Kasumi-1 (cell line): ENCODE measurements at regions not wholly inside any gene's neighbourhood (a gene's known extent, or its start where the extent isn't known, plus 50 kb on each side); places are given as distances from the start of the nearest gene placed in this dataset.

Source experiments
- DNase-seq, 2 experiments: peaks; one replicate each; lab custom pipeline; 2025; lab: John Stamatoyannopoulos, UW

DNA sequence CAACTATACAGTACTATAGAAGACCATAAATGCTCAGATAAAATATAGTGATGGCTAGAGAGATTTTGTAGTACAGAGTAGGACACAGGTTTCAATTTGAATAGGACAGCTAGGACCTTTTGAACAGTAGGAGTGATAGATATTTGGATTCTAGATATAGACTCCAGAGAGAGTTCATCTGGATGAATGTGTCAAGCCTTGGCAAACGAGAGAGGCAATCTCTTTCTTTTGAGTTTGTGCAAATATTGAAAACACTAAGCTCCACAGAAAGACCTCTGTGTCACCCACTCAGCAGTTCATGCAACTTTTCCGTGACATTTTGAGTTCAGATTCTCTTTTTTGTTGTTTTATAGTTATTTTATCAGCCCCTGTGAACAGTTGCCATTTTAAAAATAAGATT is 834.3 kb upstream of the COBL start:
- DNase-seq: no peak

DNA sequence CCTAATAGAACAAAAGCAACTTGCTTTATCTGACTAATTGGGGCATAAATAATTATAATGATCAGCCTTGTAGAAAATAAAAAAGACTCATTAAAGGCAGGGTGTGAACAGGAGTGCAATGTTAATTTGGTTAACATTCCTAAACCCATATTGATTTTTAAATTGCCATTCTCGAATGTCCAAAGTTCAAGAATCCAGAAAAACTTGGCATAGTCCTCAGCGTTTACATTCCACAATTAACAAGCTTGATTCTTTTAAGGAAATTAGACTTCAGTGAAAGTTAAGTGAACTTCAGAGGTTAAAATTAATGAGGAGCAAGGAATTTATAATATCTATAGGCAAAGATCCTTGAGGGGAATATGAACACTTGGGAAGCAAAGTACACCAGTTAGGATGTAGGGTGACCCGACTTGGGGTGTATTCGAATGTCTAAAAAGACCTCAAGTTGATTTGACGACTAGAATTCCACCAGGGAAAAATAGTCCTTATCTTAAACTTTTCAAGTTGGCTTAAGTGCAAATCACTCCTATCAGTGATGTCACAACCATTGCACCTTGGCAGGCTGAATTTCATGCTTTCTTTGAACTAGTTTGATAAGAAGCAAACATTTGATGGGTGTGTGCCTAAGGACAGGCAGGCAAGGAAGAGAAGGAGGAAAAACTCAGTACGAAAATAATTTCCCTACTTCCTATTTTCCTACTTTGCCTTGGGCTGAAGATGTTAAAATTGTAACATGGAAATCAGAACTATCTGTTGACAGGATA is 830.4 kb upstream of the COBL start:
- no peak for DNase-seq

DNA sequence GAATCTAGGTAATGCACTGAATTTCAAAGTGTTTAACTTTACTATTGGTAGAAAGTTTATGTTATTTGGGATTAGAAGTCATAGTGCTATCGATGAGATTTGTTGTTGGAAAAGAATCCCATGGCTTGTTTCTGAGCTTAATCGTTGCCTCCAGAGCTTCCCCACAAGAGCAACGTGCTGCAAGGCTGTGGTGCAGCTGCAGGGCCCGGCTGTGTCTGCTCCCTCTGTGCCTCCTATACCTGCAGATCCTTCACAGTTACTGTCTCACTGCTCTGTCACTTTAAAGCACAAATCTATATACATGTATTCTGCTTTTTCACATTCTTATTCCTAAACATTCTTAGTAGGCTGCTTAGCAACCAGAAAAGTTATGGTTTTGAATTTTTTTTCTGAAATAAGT is 826.6 kb upstream of the COBL start:
- no peak for DNase-seq

DNA sequence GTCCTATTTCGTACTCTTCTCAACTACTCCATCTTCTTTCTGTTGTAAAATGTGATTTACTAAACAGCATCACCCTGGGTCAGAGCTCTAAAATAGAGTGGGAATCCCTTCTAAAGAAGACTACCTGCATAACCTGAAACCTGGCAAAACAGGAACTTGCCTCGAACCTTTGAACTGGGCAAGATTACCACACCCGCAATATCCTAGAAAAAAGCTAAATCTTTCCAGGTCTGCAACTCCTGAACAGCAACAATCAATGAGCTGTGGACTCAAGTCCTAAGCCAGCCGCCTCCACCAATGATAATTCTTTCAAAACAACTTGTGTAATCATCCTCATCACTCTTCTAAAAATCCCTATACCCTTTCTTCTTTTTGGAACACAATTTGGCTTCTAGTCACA is 824.2 kb upstream of the COBL start:
- DNase-seq: no peak

DNA sequence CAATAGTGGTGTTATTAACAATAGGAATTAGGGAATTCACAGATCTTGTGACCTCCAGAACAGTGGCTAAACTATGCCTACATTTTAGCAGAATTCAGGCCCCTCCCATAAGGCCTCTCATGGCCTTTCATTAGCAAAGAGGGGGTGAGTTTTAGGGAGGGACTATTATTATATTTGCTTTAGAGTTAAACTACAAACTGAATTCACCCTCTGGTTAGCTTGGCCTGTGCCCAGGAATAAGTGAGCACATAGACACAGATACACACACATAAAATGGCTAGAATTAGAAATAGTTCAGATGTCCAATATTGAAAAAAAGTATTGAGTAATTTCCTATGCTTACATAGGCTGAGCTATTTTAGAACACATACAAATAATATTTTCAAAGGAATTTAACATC is 818.8 kb upstream of the COBL start:
- DNase-seq: no peak

DNA sequence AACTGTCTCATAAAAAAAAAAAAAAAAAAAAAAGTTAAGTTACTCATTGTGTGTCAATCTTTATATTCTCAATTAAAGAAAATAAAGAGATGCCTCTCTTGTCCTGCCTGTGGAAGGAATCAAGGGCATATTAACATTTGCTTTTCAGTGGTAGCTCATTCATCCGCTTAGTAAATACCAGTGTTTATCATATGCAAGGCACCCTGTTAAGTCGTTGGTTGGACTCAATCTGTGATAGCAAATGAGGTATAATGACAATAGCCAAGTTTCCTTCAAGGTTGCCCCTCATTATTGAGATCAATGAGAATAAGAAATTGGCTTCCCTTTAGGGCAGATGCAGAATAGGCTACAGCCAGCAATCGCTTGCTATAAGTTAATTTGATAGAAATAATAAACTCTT is 812.7 kb upstream of the COBL start:
- no peak for DNase-seq

DNA sequence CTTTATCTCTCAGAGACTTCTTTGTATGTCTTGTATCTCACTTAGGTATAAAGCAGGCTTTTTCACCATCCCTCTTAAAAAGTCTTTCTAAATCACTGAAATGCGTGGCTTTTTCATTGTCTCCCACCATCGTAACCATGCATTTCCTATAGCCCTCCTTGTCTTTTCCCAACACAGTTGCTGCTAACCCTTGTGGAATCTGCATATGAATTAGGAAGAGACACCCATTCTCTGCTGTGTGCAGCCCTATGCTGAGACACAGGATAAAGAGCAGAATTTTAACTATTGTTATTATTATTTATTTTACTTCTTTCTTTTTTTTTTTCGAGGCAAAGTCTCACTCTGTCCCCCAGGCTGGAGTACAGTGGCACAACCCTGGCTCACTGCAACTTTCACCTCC is 804.3 kb upstream of the COBL start:
- DNase-seq: no peak

DNA sequence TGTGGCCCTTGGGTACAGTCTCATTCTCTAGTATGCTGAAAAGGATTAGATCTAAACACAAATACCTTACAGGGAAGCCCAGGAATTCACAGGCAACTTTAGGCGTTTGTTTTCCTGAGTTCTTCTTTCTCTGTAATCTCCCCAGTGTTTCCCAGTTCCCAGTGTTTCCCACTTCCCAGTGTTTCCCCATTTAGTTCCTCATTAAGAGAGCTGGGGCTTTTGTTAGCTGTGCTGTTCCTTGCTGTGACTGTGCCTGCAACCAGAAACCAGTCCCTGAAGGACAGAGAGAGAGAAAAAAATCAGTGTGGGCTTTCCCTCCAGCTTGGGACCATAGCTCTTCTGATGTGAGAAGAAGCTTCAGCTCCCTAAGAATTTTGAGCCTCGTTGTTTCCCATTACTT is 802.9 kb upstream of the COBL start:
- no peak for DNase-seq

DNA sequence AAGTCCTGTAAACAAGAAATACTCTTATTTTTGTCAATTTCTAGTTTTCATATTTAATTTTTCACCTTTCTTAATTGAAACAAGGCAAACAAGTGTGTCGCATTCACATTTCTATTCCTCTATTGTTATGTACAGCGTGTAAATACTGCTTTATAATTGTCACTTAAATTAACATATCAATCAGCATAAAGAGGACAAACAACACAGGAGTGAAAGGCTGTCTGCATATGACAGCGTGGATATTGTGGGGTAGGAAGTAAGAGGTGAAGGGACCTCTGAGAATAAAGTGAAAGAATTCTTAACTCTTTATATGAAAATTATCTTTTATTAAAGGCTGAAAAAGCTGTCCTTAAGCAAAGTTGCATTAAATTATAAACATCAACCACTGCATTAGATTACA is 797.9 kb upstream of the COBL start:
- no peak for DNase-seq

DNA sequence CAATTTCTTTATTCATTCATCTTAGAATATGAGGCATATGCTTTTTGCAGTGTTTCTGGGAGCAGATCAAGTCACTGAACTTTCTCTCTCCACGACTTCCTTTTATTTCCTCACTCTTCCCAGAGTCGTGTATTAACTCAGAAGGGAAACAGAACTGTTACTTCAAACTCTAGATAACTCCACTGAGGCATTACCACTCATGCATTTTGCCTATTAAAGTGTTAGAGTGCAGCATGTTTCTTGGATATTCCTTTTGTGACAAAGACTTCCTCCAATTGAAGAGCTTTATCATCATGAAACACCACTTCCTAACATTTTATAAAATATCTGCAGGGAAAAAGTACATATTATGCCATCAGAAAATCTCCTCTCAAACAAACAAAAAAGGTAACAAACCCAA is 797.4 kb upstream of the COBL start:
- no peak for DNase-seq

DNA sequence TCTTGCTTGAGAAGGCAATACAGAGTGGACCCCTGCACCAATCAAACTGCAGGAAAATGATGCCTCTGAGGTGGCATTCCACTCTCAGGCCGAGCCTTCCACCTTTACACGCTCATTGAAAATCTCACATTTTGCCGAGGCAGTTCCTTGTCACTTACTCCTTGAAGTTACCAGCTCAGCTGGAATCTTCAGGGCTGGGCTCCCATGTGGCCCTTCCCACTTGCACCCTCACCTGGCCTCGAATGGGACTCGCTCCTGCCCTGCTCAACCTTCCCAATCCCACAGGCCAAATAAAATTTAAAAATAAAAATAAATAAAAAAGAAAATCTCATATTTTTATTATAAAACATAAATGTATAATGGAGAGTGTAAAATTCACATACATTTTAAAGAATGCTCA is 790.7 kb upstream of the COBL start:
- DNase-seq: no peak

DNA sequence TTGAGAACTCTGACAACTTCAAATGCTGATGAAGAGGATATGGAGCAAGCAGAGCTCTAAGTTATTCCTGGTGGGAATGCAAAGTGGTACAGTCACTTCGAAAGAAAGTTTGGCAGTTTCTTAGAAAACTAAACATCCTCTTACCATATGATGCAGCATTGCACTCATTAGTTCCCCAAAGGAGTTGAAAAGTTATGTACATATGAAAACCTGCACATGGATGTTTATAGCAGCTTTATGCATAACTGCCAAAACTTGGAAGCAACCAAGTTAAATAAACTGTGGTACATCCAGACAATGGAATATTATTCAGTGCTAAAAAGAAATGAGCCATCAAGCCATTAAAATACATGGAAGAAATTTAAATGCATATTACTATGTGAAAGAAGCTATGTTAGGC is 779.3 kb upstream of the COBL start:
- DNase-seq: no peak

DNA sequence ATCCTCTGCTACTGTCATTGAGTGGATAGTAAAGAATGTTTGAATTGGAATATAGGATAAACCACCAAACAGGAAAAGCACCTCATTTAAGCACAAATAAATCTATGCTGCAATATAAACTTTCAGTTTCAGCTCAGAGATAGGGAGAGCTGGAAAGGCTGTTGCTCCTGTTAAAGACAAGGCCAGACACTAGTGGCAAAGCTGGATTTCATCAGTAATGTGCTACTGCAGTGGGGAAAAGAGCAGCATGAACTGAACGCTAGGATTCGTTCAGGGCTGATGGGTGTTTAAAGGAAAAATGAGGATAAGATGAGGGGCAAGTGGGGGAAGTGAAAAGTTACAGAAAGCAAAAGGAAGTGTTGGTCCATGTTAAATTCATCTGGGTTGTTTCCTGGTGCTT is 775.4 kb upstream of the COBL start:
- no peak for DNase-seq

DNA sequence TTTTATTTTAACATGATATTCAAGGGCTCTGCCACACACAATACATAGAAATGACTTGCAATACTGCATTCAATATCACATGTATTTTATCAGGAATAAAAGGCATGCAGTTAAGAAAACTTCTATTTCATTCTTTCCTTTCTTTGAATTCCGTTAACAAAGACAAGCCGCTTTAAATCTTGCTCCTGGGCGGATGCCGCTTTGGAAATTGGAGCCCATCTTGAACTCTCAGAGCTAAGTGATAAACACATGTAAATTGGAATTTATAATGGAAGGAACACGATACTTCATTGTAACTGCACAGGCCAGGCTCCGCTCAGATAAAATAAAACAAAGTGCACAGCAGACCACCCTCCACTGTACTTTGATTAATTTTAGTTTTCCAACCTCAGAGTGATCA is 774.5 kb upstream of the COBL start:
- DNase-seq: no peak

DNA sequence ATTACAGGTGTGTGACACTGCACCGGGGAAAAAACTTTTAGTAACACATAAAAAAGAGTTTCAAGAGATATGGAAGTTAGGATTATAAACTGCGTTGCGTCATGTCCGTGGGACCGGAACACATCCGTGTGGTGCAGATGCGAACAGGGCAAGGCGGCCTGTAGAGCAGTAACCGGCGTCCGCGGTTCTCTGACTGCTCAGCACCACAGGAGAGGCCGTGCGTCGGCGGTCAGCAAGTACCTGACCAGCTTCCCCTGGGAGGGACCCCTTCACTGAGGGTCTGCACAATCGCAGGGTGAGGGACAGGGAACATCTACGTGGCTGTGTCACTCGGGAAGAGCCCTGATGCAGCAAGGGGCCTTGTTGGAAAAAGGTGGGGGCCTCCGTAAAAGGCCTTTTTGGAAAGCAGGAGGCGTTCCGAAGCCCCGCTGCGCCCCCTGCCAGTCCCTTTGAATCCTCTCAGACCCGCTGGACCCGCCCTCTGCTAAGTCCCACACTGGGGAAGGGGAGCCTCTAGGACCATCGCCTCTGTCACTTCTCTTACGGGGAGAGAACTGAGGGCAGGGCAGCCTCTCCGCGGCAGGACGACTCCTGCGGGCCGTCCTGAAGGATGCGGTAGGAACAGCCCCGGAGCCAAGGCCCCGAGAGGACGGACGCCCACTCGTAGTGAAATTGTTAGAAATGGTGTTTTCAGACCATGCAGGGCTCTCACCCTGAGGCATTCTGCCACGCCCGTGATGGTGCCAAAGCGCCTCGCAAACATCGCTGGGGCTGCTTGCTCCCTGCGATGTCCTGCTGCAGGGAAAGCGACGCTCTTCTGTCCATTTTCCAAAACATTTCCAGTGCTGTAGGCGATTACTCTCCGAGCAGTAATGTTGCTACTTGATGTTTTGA is 771.6 kb upstream of the COBL start:
- no peak for DNase-seq

DNA sequence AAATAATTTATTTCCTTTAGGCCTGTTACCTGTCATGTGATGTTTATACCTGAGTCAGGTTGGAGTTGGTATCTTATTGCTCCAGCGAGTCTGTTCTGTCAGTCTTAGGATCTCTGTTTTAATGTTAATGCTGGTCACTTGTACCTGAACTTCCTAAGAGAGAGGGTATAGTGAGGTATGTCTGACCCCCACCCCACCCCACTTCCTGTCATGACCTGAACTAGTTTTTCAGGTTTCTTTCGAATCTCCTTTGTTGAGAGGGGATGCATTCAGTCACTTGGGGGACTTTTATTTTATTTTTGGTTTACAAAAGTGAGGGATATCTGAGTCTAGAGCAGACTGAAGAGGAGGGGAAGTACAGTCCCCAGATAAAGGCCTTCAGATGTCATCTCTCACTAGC is 769.0 kb upstream of the COBL start:
- no peak for DNase-seq

DNA sequence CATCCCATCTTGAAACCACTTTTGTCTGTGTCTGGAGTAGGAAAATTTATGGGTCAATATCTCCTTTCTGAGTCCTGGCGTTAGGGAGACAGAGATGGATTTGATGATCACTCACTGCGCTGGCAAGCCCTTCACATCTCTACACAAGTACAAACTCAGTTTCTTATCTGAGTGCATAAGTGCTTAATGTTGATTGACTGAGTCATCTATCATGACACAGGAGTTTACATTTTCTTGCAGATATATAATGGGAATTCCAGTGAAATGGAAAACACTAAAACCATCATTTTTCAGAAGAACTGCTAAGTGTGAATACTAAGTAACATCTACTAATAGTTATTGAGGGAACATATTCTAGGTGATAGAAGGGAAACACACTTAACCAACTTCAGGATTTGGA is 763.9 kb upstream of the COBL start:
- no peak for DNase-seq

DNA sequence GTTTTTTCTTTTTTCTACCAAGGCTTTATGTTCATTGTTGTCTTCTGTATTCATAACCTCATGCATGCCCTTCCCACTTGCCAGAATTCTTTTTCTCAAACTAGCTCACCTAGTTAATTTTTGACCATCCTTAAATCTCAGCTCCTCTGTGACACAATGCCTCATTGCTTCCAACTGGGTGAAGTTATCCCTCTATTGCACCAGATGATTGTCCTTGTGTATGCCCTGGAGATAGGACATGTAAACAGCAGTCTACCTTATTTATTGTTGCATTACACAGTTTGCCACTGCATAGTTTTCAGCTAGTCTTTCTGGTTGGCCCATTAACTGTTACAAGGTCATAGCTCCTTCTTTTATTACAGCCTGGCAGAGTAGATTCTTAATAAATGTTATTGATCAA is 763.1 kb upstream of the COBL start:
- no peak for DNase-seq

DNA sequence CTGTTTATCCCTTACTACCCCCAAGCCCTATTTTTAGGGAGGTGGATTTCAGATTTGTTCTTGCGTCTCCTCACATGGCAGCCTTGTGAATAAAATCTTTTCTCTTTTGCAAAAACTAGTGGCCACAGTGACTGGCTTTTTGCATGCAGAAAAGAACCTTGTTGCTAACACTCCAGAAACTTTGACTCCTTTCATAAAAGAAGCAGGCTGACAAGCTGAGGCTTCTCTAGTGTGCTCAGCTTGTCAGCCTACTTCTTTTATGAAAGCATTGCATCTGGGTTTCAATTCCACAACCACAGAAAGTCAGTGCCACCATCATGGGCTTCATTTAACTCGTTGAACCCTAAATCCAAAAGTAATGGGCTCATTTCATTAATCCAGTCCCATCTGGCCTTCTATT is 761.0 kb upstream of the COBL start:
- DNase-seq: no peak

DNA sequence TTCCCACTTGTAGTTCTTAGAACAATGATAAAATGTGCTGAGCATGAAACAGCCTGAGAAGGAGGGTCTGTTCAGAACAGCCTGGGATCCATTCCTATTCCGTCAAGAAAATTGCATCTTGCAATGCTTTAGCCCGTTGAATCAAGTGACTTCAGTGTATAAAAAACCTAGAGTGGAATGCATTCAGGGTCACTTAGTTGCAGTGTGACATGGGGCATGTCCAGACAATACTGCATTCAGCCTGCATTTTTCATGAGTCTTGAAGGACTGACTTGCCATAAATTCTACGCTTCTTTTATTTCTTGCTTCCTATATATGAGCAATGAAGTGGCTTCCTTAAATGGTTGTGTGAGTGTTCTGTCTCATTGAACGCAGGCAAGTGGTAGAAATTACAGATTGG is 758.3 kb upstream of the COBL start:
- no peak for DNase-seq

DNA sequence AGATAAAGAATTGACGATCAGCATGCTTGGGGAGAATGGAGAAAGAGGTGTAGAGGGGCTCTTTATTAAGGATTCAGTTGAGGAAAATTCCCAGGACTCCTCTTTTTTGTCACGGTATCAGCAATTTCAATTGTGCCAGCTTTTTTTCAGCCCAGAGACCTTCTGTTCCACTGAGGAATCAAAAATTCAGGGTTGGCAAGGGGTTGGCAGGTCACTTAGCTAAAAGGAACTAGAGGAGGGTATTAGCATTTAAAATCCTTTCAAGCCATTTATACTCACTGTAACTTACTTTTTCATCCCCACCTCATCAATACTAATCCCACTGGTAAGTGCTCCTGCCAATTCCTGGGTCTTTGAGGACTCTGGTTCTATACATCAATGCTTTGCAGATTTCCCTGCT is 757.5 kb upstream of the COBL start:
- DNase-seq: no peak

DNA sequence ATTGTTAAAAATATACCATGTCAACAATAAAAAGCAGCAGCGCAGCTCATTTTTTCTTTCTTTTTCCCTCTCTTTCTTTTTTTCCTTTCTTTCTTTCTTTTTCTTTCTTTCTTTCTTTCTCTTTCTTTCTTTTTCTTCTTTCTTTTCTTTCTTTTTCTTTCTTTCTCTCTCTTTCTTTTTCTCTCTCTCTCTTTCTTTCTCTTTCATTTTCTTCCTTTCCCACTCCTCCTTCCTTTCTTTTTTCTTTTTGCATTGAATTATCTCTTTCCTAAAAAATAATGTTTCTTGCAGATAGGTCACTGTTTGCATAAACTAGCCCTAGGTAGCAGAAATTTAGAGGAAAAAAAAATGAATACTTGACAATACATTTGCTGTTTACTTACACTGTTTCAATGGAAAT is 755.1 kb upstream of the COBL start:
- no peak for DNase-seq

DNA sequence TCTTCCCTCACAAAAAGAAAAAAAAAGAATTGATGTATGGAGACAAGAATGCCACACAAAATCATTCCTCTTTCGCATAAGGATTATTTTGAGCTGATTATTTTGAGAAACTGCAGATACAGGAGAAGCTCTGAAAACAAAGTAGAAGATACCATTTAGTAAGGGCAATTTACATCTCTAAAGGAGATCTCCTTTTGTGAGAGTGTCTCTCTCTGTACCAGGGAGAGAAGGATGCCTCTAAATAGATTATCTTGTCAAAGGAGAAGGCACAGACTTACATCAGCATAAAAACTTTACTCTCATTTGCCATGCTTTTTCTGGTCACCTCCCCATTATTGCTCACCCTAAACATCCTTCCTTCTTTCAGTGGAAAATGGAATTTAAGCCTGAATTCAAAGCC is 747.9 kb upstream of the COBL start:
- no peak for DNase-seq

DNA sequence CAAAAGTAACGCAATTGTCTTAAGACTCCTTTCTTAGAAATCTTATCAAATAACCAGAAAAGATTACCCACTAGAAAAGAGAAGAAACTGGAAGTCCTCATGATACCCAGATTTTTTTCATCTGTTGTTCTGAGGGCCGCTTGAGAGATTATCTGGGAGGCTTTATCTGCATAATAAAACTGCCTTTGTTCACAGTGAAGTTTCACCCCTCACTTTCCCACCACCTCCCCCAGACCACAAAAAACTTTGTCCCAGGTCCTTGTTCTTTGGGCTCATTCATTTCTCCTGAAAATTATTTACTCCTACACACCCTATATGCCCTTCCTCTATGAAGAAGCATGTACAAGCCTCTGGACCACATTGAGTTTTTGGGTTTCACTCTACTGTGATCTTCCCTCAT is 745.1 kb upstream of the COBL start:
- no peak for DNase-seq
